ENCODE measurements at regions not wholly inside any gene's neighbourhood (a gene's known extent, or its start where the extent isn't known, plus 50 kb on each side); places are given as distances from the start of the nearest gene placed in this dataset.
"Not testable (repeated sequence)": the region's sequence is repeated elsewhere in the genome, so short reads cannot be mapped to it uniquely, and the experiment has no call there.

DNA sequence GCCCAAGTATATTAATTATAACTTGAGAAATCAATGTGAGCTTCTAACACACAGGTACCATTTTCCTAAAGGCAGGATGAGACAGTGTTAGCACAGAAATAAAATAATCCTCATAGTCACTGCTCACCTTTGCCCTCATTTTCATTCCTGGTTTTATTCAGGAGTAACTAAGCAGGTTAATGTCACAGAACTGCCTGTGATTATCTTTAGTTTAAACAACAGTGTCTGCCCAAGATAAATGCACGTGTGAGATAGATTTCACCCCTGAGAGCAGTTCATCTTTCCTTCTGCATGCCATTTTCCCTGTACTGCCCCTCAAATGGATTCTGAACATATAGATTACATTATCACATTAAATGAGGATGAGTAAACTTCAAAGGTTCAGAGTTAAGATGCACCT, 250.7 kb downstream of the RMST start:
- no peak for DNase-seq (ENCODE audit: low spot score)

- DNase-seq (ENCODE audit: low spot score), result no peak
These were observed 251.5 kb downstream of the RMST start for GRCh38 chr12:97714107-97714563.

GRCh38 chr12:97716356-97716755, 253.8 kb downstream of the RMST start:
- no peak for DNase-seq (ENCODE audit: low spot score)

- not testable (repeated sequence) for DNase-seq (ENCODE audit: low spot score)
These were observed 261.2 kb downstream of the RMST start for GRCh38 chr12:97723801-97724200.

DNA sequence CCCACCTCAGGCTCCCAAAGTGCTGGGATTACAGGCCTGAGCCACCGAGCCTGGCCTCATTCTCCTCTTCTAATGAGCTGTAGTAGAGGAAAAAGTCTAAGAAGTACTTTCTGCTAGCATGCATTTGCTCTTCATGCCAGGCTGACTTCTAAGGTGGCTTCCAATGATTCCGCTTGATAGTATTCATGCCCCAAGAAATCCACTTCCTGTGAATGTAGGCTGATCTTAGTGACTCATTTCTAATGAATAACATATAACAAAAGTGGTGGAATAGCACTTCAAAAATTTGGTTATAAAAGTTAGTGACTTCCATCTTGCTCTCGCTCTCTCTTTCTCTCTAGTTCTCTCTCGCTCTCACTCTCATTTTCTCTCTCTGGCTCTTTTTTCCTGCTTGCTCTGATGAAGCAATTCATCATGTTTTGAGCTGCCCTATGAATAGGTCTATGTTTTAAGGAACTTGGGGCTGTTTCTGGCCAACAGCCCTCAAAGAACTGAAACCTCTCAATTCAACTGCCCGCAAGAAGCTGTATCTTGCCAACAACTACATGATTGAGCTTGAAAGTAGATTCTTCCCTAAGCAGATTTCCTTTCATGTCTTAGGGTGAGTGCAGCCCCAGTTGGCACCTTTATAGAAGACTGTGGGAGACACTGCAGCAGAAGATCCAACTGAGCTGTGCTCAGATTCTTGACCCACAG, 282.9 kb downstream of the RMST start:
- DNase-seq (ENCODE audit: low spot score), result no peak

DNA sequence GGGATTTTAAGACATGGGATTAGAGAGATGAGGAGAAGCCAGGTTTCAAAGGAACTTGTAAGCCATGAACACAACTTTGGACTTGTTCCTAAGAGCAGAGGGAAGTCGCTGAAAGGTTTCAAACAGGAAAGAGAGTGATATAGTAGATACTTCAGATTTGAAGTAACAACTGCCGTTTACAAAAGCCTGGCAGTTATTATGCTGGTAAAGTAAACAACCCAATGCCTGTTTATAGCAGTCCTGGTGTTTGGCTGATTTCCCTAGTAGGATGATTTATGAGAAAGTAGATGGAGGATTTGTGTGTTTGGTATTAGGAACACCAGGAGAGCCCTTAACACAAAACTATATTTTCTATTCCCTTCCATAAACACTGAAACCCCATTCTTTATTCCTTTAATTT, 285.7 kb downstream of the RMST start:
- no peak for DNase-seq (ENCODE audit: low spot score)

GRCh38 chr12:97751704-97752103, 289.1 kb downstream of the RMST start:
- no peak for DNase-seq (ENCODE audit: low spot score)

DNA sequence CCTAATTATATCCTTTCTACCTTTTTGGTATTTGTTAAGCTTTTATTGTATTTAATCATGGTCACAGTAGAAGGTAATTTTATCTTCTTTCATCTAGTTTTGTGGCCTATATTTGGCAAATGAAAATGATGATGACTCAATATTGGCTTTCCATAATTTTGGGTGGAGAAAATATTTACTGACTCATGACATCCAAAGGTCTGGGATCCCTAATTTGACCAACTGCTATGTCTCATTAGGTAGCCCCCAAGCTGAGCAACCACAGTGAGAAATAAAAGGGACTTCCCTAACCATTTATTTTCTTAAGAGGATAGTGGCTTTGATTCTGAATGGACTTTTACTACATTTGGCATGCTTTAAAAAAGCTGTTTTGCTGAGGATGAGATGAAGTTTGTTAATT, 289.5 kb downstream of the RMST start:
- no peak for DNase-seq (ENCODE audit: low spot score)

DNA sequence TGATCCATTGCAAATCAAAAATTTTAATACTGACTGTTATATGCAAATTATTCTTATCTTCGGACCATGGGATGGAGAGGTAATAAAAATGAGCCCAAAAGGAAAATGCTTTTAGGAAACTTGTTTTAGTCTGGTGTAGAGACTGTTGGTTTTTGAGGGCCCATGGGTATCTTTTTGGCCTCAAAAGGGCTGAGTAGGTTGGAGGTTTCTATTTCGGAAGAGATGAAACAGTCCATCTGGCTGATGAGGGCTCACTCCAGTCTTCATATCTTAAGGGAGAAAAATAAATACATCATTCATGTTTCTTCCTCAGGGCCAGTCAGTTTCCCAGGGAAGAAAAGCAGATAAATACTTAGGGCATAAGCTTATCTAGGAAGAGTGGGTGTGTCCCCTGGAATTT, 290.7 kb downstream of the RMST start:
- no peak for DNase-seq (ENCODE audit: low spot score)

DNA sequence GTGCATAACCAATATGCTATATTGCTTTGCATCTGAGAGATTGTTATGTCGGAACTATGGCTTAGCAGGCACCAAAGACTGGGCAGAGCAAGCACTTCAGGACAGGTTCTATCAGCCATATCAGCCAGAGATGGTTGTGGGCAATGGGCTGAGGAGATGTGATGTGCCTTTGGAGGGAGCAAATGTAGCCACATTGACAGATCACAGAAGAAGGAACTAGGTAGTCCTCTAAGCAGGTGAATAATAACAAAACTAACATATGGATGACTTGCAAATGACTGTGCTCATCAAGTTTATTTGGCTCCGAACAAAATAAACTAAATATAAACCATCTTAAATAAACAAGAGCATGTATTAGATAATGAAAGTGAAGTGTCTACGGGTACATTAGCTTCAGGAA, 291.7 kb downstream of the RMST start:
- no peak for DNase-seq (ENCODE audit: low spot score)

DNA sequence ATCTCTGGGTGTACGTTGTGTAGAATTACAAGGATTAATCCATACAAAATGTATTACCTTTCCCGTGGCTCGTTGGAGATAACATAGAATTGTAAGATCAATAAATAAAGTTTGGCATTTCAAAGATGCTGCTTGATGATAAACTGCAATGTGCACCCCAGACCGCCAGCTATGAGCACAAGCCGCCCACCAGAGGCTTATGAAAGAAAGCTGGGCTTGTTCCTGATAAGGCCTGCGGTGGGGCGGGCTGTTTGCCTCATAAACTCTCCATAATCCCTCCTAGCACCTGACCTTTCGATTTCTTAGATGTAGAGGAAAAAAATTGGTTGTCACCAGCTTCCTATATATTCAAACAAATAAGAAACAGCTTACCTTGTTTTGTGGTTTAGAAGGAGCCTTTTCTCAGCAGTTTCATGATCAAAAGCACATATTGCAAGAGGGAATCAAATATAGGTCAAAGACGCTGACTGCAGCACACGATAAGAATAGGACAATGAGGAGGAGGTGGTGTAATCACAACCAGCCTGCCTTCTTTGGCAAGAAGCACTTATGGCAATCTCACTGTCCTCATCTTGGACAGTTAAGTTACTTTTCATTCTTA, 293.6 kb downstream of the RMST start:
- DNase-seq (ENCODE audit: low spot score), result no peak

DNA sequence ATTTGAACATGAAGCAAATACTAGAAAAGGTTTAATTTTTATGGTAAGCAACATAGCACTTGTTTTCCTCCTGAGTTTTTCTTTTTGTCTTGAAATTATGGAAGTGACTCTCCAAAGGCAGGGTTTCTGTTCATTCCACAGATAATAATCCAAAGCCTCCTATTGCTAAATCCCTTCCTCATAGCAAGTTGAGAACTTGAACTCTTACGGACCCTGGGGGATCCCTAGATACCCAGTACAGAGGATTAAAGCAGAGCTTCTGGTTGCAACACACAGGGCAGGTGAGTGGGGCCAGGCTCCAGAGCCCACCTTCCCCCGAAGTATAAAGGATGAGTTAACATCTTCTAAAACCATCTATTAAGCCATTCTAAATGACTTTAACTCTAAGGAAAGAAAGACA, 294.1 kb downstream of the RMST start:
- no peak for DNase-seq (ENCODE audit: low spot score)

DNA sequence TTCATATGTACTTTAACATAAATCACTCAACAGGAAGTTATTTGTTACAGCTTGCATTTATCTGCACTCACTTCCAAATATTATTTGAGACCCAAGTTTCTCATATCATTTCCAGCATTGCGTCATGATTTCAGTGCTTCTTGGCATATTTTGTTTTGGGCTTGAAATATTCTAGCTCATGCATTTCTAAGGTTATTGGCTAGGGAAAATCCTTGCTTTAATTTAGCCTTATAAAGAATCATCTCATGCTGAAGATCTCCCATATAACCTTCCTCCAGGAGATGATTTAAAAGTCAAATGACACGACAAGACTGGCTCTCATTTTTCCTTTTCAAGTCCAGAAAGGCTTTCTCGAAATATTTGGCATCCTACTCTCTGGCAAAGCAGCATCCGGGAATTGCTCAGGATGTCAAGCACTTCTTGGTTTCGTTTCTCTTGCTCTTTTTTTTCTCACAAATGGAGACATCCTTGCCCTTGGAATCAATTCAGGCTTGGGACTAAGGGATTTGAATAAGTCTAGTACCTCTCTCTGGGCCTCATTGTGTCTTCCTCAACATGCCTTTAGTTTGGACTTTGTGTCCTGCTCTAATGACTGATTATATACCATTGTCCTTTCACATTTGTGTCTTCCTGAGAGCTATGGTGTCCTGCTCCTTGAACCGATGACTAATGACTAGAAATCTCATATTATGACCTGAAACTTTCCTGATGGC, 295.0 kb downstream of the RMST start:
- no peak for DNase-seq (ENCODE audit: low spot score)

- no peak for DNase-seq (ENCODE audit: low spot score)
These were observed 295.5 kb downstream of the RMST start for GRCh38 chr12:97758194-97758501.

GRCh38 chr12:97758586-97758985, 296.0 kb downstream of the RMST start:
- no peak for DNase-seq (ENCODE audit: low spot score)

- no peak for DNase-seq (ENCODE audit: low spot score)
These were observed 298.0 kb downstream of the RMST start for GRCh38 chr12:97760601-97761000.

DNA sequence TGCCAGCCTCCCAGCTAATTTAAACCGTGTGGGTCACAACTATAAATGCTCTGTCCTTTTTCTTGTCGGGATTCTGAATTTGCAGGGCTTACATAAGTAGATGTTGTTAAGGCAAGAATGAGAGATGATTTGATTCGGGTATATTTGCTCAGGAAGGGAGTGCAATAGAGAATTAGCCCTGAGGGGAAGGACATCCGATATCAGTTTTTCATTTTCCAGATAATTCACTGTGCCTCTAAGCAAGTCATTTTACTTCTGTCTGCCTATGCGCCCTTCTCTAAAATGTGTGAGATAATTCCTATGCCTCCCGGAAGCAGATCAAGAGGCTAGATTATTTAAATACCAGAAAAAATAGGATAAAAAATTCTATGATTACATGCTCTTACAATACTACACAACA, 300.5 kb downstream of the RMST start:
- DNase-seq (ENCODE audit: low spot score), result no peak

GRCh38 chr12:97764700-97765099, 302.1 kb downstream of the RMST start:
- no peak for DNase-seq (ENCODE audit: low spot score)

GRCh38 chr12:97767347-97767746, 304.7 kb downstream of the RMST start:
- DNase-seq (ENCODE audit: low spot score), result no peak

GRCh38 chr12:97778111-97778510, 315.5 kb downstream of the RMST start:
- no peak for DNase-seq (ENCODE audit: low spot score)

DNA sequence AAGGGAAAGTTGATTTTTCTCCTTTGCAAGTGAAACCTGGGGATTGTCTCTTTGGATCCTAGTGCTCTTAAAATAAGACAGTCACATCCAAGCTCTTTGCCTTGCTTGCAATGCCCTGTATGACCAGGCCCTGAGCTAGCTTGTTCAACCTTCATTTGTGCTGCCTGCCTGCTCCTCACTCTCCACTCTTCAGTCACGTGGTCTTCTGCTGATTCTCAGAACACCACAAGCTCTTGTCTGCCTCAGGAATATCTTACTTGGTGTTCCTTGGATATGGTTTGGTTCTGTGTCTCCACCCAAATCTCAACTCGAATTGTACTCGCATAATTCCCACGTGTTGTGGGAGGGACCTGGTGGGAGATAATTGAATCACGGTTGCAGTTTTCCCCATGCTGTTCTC, 318.7 kb downstream of the RMST start:
- no peak for DNase-seq (ENCODE audit: low spot score)

- DNase-seq (ENCODE audit: low spot score), result no peak
These were observed 322.3 kb downstream of the RMST start for GRCh38 chr12:97784904-97785303.

DNA sequence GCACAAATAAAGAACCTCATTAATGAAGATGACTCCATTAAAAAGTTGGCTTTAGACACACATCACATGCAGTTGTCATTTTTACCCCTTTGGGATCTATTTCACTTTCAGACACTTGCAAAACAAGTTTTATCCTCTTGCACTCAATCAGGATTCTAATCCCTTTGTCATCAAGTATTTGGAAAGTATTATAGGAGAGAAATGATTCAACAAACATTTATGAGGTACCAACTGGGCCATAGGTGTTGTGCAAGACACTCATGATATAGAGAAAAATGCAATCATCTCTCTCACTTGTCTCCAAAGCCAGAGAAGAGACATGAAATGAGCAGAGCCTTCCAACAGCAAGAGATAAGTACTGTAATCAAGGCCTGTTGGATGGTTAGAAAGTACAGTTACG, 327.7 kb downstream of the RMST start:
- DNase-seq (ENCODE audit: low spot score), result no peak

DNA sequence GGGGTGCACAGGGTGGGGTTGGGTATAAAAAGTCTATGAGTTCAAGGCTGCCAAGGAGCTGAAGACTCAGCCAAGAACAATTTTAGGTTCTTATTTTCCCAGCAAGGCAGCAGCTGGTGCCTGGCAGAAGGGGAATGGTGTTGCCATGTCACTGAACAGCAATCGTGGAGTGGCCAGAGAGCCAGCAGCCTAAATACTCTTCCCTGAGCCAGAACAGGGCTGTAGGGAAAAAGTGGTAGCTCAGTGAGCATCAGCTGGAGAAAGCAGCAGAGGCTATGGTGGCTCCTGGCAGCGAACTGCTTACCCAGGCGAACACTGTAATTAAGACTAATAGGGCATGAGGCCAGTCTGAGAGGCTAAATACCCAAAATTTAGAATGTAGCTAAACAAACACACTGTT, 334.9 kb downstream of the RMST start:
- DNase-seq (ENCODE audit: low spot score), result no peak
